GM18508 (cell line): ENCODE measurements at regions not wholly inside any gene's neighbourhood (a gene's known extent, or its start where the extent isn't known, plus 50 kb on each side); places are given as distances from the start of the nearest gene placed in this dataset.

Experiments
- ATAC-seq: cut with Tn5 transposase; IDR thresholded peaks from one replicate; pipeline ENCODE4 v1.9.1; 2021; ENCODE audit warnings: moderate number of reproducible peaks; ENCODE audit not compliant: insufficient read depth, unreplicated experiment

- ATAC-seq, result no peak
Measured at GRCh38 chr13:47291107-47291656, 394.3 kb upstream of the HTR2A start.

DNA sequence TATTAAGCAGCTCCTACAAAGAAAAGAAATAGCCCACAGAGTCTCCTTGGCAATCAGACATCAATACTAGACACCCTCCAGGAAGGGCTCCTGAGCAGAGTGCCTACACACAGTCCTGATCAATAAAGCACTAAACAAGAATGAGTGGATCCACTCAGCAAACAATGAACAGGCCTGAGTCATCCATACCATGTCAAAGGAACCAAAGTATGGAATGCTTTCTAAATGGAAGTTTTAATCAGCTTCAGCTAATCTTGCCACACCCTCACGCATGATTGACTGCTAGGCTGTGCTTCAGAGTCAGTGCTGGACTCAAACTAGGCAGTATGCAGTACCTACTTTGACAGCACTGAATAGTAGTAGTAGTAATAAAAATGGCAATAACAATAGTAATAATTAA is 392.7 kb upstream of the HTR2A start:
- no peak for ATAC-seq

DNA sequence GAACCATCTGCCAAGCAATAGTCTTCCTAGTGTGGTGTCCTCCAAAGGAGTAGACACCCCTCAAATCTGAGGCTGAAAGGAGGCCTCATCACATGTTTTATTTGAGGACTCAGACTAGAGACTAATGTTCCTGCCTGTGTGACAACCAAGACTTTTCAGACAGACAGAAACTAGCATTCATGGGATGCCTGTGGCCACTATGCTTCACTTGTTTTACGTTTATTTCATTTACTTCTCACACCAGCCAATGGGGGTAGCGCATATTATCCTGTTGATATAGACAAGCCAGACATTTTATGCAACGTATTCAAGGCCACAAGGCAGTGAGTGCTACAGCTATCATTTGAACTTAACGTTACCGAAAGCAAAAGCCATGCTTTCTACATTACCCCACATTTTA is 391.7 kb upstream of the HTR2A start:
- no peak for ATAC-seq

GRCh38 chr13:47287291-47287751 is 390.5 kb upstream of the HTR2A start:
- no peak for ATAC-seq

DNA sequence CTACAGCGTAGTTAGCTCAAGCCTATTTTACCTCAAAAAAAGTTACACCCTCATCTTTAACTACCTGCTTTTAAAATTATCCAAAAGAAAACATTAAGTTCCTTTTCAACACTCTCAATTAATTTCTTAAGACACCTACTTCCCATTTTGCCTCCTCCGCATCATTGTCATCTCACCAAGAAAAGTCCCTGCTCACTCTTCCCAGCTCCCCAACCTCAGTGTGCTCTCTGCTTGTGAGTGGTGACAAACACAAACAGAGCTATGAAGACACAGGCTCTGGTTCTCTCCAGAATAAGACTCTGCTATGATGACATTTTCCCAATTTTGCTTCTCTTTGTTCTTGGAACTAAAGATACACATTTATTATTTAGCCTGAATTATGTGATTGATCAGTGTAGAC is 385.1 kb upstream of the HTR2A start:
- no peak for ATAC-seq

DNA sequence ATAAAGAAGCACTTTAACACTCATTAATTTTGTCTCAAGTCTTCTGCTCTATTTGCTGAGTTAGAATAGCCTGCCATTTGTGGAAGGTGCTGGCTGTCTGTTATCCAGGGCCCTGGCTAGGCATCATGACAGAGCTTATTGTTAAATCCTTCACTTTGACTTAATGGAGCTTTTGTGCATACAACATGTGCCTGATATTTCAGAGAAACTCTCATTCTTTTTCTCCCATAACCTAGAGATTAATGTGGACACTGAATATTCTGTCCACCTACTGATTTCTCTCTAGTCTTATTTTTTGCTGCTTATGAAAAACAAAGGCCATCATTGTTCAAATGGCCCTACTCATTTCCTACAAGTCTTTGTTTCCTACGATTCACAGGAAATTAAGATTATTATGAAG is 383.1 kb upstream of the HTR2A start:
- no peak for ATAC-seq

GRCh38 chr13:47277774-47278173 is 380.9 kb upstream of the HTR2A start:
- no peak for ATAC-seq

DNA sequence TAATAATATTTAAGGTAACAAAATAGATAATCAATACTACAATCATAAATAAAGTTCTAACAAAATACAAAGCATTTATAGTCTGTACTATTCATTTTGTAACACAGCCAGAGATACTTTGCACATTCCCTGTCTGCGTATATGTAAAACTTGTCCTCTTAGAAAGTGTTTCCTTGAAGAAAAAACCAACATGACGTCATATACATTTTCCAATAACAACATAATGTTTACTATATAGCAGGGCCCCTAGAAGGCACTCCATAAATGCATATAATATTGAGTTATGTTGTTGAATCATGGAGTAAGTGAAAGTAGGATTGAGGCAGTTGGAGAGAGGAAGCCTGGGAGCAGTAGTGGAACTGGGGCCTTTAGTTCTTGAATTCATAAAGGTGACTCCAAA is 371.4 kb upstream of the HTR2A start:
- no peak for ATAC-seq

- ATAC-seq, result no peak
Measured at GRCh38 chr13:47258384-47258783, 361.5 kb upstream of the HTR2A start.

DNA sequence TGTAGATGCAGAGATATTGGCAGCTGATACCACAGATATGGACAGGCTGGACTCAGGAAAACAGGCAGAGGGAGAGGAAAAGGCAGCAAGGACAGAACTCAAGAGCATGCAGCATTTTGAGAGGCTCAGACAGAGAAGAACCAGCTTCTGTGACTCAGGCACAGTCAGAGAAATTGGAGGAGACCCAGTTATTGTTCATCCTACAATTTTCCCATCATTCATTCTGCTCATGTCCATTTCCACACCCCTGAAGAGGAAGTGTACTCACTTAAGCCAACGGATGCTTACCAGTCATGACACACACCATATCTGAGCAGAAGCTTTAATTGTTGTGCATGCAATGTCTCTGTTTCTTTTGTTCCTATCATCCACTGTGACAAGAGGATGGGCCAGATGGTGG is 359.8 kb upstream of the HTR2A start:
- no peak for ATAC-seq

DNA sequence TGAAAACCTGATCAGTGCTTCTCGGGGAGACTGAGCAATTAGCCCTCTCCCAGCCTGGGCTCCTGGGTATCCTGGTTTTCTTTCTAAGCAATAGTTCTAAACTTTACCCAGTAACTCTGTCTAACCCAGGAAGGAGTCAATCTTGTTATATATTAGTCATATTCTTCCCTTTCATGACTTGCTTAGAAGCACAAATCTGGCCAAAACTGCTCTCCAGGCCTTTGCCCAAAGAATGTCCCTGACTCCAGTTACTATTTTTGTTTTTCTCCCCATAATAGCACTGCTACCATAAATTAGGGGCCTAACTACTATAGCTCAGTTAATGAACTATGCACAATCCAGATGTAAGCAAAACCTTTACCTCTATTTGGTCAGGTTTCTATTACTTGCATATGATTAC is 355.8 kb upstream of the HTR2A start:
- ATAC-seq, result no peak

DNA sequence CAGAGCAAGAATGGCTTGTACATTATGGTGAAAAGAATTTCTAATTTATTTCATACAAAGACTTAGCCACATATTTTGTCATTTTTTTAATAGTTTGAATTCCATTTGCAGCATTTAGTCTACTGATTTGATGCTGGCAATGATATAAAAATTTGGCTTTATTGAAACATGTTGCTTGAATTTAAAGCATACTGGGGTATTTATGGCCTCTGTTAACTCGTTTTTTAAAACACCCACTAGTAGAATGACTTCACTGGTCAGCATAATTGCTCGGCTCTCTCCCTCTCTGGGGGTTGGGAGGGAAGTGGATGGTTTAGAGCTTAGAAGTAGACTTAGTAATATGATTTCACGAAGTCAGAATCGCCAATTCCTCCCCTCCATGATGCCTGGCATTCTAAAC is 354.9 kb upstream of the HTR2A start:
- no peak for ATAC-seq

- ATAC-seq, result no peak
Measured at GRCh38 chr13:47250146-47250545, 353.3 kb upstream of the HTR2A start.

- no peak for ATAC-seq
Measured at GRCh38 chr13:47249266-47249665, 352.4 kb upstream of the HTR2A start.

- ATAC-seq, result no peak
Measured at GRCh38 chr13:47241446-47241845, 344.6 kb upstream of the HTR2A start.

GRCh38 chr13:47239025-47239424 is 342.2 kb upstream of the HTR2A start:
- ATAC-seq, result no peak

- no peak for ATAC-seq
Measured at GRCh38 chr13:47237571-47237970, 340.7 kb upstream of the HTR2A start.

GRCh38 chr13:47233734-47234133 is 336.9 kb upstream of the HTR2A start:
- no peak for ATAC-seq

- no peak for ATAC-seq
Measured at GRCh38 chr13:47232516-47232915, 335.7 kb upstream of the HTR2A start.

DNA sequence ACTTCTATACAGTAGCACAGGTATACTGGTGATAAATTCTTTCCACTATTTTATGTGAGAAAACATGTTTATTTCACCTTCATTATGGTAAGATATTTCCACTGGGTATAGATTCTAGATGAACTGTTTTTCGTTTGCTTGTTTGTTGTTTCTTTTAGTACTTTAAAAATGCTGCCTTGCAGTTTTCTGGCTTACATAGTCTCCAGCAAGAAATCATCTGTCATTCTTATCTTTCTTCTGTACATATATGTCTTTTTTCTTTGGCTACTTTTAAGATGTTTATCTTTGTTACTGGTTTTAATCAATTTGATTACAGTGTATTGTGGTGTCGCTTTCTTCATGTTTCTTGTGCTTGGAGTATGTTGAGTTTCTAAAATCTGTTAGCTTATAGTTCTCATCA is 333.3 kb upstream of the HTR2A start:
- ATAC-seq, result no peak

- ATAC-seq, result no peak
Measured at GRCh38 chr13:47226516-47226915, 329.7 kb upstream of the HTR2A start.

- no peak for ATAC-seq
Measured at GRCh38 chr13:47220453-47221140, 323.7 kb upstream of the HTR2A start.
